ENCODE measurements at regions not wholly inside any gene's neighbourhood (a gene's known extent, or its start where the extent isn't known, plus 50 kb on each side); places are given as distances from the start of the nearest gene placed in this dataset.

DNA sequence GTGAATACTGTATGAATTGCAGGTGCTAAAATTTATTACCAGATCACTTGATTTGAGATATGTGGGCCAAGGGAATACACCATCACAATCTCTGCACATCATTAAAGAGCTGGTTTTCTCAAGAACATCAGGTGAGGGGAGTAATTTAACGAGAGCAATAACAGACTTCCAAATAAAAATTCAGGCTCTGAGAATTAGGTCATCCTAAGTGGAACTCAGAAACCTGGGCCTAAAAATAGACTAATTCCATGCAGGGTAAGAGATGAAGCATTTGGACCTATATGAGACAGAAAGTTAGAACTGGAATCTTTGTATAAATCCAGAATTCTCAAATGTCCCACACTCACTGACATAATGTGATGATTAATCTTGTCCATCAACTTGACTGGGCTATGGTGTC, 331.1 kb downstream of the ZNF621 start:
- Histone ChIP-seq H3K36me3 (no peaks in the 10 kb centered on the region), H3K4me3 (no peak overlapping the region), H3K4me1 (no peaks in the 10 kb centered on the region), H3K27ac (no peak overlapping the region), H3K9me3 (no peaks in the 10 kb centered on the region), H3K27me3 (no peaks in the 10 kb centered on the region)
- in situ Hi-C loops (cut with MboI; ENCODE audit: low sequenced_read_pairs in 4 of 4) (no loop called here), intact Hi-C loops (cut with DNase I; ENCODE audit: low total_unique reads) (no loop called here)
- TF ChIP-seq, protein P1, sequence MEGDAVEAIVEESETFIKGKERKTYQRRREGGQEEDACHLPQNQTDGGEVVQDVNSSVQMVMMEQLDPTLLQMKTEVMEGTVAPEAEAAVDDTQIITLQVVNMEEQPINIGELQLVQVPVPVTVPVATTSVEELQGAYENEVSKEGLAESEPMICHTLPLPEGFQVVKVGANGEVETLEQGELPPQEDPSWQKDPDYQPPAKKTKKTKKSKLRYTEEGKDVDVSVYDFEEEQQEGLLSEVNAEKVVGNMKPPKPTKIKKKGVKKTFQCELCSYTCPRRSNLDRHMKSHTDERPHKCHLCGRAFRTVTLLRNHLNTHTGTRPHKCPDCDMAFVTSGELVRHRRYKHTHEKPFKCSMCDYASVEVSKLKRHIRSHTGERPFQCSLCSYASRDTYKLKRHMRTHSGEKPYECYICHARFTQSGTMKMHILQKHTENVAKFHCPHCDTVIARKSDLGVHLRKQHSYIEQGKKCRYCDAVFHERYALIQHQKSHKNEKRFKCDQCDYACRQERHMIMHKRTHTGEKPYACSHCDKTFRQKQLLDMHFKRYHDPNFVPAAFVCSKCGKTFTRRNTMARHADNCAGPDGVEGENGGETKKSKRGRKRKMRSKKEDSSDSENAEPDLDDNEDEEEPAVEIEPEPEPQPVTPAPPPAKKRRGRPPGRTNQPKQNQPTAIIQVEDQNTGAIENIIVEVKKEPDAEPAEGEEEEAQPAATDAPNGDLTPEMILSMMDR (IDR thresholded peaks at IDR 0.05 in 4 of 5, conservative IDR thresholded peaks at IDR 0.05 in 1 of 5): no peak
- no peak for TF ChIP-seq POLR2A (IDR thresholded peaks at IDR 0.05)
- ATAC-seq (no peak), DNase-seq (no peak)

DNA sequence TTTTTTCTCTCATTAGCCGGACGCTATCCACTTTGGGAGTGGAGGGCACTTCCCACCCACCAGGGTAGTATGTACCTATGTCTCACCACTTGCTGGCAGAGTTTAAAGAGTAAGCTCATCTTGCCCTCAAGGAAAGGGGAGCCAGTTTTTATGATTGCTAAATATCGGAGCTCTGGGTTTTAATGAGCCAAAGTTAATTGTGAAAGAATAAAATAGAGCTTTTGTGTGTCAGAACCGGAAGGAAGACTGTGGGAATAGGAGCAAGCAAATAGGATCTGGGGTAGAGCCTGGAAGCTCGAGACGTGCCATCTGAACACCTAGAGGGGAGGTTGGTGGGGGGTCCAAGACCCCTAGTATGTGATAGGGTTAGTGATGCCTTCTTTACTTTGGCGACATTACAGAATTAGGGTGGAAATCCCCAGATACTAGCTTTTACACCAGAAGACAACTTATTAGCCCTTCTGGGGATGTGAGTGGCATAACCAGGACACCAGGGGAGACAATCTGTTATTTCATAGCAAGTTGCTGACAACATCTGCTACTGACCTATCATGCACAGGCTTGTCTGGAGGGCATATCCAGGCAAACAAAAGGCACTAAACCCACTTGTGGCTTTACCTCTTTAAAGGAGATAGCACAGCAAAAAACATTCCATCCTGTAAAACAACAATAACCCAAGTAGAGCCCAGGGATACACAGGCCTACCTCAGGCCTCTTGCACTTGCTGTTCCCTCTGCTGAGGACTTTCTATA, 333.8 kb downstream of the ZNF621 start:
- Histone ChIP-seq H3K4me3 (no peak overlapping the region), H3K27me3 (no peaks in the 10 kb centered on the region), H3K4me1 (no peaks in the 10 kb centered on the region), H3K9me3 (no peaks in the 10 kb centered on the region), H3K27ac (no peak overlapping the region), H3K36me3 (no peaks in the 10 kb centered on the region)
- ATAC-seq: no peak
- intact Hi-C loops (cut with DNase I; ENCODE audit: low total_unique reads) (no loop called here), in situ Hi-C loops (cut with MboI; ENCODE audit: low sequenced_read_pairs in 4 of 4) (no loop called here)
- DNase-seq: no peak
- TF ChIP-seq, protein P1 (IDR thresholded peaks at IDR 0.05 in 4 of 5, conservative IDR thresholded peaks at IDR 0.05 in 1 of 5): no peak
- no peak for TF ChIP-seq POLR2A (IDR thresholded peaks at IDR 0.05)

DNA sequence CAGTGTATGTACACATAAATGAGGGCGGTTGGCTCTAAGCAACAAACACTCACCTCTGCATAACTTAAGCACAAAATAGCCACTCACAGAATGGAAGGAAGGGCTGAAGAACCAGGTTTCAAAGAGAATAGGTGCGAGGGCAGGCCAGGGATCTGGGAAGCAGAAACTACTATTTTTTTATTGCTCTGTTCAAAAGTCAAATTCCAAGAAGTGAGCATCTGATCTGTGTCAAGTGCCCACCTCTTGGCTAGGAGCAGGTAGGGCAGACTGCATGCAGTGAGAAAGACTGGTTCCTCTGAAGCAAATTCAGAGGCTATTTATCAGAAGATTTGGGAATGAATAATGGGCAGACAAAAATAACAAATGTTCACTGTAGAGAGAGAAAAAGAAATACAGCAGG, 336.4 kb upstream of the CTNNB1 start:
- no peak for ATAC-seq
- H3K27me3 ChIP-seq: no peaks in the 10 kb centered on the region
- no peak for TF ChIP-seq POLR2A (IDR thresholded peaks at IDR 0.05)
- TF ChIP-seq, protein P1 (IDR thresholded peaks at IDR 0.05 in 4 of 5, conservative IDR thresholded peaks at IDR 0.05 in 1 of 5): no peak
- H3K9me3 ChIP-seq: no peaks in the 10 kb centered on the region
- H3K4me1 ChIP-seq: no peaks in the 10 kb centered on the region
- DNase-seq: no peak
- no peaks in the 10 kb centered on the region for H3K36me3 ChIP-seq
- intact Hi-C loops (cut with DNase I; ENCODE audit: low total_unique reads) (no loop called here), in situ Hi-C loops (cut with MboI; ENCODE audit: low sequenced_read_pairs in 4 of 4) (no loop called here)
- no peak overlapping the region for H3K27ac ChIP-seq
- H3K4me3 ChIP-seq: no peak overlapping the region

DNA sequence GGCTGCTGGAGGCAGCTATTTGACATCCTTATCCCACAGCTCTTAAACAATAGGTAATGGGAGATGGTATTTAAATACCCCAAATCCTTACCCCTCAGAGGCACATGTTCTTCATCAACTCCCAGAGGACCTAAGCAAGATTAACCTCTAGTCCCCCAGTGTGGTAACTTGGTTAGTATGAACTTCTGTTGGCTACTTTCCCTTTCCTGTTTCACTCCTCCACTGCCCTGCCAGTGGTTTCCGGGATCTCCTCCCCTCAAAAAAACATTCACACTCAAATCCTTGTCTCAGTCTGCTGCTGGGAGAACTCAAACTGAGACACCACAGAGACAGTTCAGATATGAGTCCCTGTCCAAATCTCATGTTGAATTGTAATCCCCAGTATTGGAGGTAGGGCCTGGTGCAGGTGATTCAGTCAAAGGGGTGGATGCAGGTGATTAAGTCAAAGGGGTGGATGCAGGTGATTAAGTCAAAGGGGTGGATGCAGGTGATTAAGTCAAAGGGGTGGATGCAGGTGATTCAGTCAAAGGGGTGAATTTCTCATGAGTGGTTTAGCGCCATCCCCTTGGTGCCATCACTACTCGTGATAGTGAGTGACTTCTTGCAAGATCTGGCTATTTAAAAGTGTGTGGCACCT, 335.0 kb upstream of the CTNNB1 start:
- Histone ChIP-seq H3K4me1 (no peaks in the 10 kb centered on the region), H3K4me3 (no peak overlapping the region), H3K36me3 (no peaks in the 10 kb centered on the region), H3K27ac (no peak overlapping the region), H3K9me3 (no peaks in the 10 kb centered on the region), H3K27me3 (no peaks in the 10 kb centered on the region)
- no peak for DNase-seq
- intact Hi-C loops (cut with DNase I; ENCODE audit: low total_unique reads) (no loop called here), in situ Hi-C loops (cut with MboI; ENCODE audit: low sequenced_read_pairs in 4 of 4) (no loop called here)
- no peak for ATAC-seq
- TF ChIP-seq, protein P1 (IDR thresholded peaks at IDR 0.05 in 4 of 5, conservative IDR thresholded peaks at IDR 0.05 in 1 of 5): no peak
- TF ChIP-seq POLR2A (IDR thresholded peaks at IDR 0.05): no peak
